ENCODE measurements at regions not wholly inside any gene's neighbourhood (a gene's known extent, or its start where the extent isn't known, plus 50 kb on each side); places are given as distances from the start of the nearest gene placed in this dataset.
"Not testable (repeated sequence)": the region's sequence is repeated elsewhere in the genome, so short reads cannot be mapped to it uniquely, and the experiment has no call there.

DNA sequence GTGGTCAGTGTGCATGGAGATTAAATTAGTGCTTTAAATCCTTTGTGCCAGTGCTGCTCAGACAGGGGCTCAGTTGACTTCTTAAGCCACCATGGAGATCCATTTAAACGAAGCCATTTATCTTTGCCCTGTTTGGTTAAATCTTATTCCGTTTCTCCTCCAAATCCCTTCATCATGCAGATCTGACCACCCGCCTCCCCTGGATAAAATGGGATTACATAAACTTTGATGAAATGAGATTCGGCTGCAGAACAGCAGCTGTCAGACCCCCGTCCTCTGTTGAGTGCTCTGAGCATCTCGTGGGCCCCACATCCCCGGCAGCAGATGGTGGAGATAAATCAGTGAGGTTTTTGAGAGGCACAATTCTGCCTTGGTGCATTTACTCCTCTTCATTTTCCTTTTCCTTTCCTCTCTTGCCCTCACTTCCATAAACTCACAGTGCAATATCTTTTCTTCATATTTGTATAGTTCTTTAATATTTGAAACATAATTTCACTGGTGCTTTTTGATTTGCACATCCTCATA is 84.4 kb upstream of the TWIST2 start:
- DNase-seq, result no peak

DNA sequence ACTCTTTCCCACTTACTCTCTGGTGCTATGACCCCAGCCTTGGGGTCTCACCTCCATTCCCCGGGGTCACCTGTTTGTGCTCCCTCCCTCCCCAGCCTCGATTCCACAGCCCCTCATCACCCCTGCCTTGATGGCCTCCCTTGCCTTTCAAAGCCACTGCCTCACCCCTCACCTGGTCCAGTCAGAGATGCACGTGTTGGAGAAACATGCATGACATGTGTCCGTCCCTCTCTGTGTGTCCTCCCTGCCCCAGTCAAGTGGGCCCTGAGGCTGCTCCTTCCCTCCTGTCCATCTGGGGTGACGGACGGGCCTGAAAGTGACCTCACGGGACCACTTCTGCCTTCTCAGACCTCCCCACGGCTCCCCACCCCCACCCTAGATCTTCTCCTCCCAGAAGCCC is 82.3 kb upstream of the TWIST2 start:
- no peak for DNase-seq

GRCh38 chr2:238771218-238771617 is 76.7 kb upstream of the TWIST2 start:
- DNase-seq, result no peak

DNA sequence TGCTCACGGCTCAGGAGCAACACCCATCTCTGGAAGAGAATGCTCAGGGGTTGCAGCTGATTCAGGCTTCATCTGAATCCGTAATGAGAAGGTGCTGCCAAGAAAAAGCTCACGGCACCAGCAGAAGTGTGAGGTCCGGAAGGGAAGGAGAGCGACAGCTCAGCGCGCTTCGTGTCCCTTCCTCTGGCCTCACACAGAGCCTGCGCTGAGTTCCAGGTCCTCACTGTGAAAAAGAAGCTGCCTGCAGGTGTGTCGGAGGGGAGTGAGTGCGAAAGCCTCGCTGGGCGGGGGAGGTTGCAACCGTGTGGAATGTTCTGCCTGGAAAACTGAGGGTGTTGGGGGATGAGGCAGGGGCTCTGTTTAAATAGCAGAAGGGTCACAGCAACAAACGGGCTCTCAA is 76.2 kb upstream of the TWIST2 start:
- DNase-seq, result no peak

DNA sequence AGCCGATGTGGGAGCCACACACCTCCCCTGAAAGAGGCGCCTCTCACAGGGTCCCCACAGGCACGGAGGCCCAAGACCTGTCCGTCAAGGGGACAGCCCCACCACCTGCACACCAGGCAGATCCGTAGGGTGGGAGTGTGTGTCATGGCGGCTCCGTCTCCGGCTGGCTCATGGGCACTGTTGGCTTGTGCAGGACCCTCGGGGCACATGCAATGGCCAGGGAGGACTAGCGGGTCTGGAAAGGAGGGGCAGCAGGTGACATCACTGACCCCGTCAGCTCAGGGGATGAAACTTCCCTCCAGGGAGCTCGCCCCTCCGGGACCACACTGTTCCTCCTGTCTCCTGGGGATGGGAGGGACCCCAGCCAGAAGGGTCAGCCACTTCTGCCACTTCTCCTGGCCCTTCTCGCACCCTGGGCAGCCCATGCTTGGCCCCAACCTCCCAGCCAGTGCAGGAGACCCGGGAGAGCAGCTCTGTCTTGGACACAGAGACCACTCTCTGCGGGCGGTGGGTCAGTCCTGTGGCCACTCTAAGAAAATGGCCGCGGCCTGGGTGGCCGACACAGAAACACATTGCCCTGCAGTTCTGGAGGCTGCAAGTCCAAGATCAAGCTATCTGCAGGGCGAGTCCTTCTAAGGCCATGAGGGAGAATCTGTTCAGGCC is 75.1 kb upstream of the TWIST2 start:
- no peak for DNase-seq

GRCh38 chr2:238773472-238773871 is 74.4 kb upstream of the TWIST2 start:
- no peak for DNase-seq

- DNase-seq, result no peak
These were observed 73.8 kb upstream of the TWIST2 start for GRCh38 chr2:238774071-238774470.

DNA sequence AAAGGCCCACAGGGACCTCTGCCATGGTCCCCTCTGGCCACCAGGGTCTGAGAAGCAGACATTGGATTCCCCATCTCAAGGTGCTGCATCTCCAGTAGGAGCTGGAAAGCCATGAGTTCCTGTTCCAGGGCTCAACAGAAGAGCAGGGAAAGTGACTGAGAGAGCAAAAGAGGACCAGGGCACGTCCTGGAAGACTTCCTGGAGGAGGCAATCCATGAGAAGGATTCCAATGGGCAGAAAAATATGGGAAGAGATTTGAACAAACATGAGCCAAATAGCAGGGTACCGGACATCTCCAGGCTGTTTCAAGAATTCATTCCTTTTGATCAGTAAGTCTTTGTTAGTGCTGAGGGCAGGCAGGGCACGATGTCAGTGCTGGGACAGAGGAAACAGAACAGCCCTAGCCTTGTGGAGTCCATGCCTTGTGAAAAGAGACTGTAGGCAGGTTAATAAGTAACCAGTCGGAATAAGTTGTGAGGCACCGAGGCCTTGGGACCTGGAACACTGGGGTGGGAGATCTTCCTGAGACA is 72.8 kb upstream of the TWIST2 start:
- DNase-seq, result no peak

DNA sequence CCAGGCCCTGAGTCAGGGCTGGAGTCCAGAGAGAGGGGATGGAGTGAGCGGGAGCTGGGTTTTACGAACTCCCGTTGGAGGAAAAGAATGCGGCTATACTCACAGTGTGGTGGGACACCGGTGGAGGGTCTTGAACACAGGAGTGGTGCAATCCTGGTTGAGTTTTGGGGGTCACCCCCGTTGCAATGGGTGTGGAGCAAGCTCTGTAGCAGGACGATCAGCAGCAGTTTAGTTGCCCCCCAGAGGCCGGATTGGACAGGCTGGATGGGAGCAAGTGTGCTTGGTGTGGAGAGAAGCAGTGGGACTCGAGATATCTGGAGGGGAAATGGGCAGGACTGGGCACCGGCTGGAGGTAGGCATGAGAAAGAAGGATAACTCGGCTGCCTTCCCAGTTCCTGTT is 72.3 kb upstream of the TWIST2 start:
- DNase-seq, result no peak

DNA sequence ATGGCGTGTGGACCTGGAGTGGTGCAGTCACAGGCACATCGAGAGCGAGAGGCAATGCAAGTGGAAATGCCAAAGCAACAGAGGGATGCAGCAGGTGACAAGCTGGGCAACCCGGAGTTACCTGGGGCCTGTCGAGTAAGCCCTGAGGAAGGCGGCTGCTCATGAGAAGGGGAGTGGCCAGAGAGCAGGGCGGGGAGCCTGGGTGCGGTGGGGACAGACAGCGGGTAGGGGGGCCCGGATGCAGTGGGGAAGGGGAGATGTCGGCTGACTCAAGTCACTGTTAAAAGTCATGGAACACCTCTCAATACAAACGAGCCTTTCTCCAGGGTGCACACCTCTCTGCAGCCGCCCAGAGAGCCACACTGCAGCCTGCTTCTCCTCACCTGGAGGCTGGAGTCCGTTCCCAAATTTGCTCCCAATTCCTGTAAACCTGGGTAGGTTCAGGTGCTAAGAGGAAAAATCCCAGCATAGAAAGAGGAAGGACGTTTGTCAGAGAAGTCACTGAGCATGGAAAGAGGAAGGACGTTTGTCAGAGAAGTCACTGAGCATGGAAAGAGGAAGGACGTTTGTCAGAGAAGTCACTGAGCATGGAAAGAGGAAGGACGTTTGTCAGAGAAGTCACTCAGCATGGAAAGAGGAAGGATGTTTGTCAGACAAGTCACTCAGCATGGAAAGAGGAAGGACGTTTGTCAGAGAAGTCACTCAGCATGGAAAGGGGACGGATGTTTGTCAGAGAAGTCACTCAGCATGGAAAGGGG is 71.7 kb upstream of the TWIST2 start:
- no peak for DNase-seq

DNA sequence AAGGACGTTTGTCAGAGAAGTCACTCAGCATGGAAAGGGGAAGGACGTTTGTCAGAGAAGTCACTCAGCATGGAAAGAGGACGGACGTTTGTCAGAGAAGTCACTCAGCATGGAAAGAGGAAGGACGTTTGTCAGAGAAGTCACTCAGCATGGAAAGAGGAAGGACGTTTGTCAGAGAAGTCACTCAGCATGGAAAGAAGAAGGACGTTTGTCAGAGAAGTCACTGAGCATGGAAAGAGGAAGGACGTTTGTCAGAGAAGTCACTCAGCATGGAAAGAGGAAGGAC is 71.2 kb upstream of the TWIST2 start:
- not testable (repeated sequence) for DNase-seq

GRCh38 chr2:238777369-238778067 is 70.4 kb upstream of the TWIST2 start:
- no peak for DNase-seq

DNA sequence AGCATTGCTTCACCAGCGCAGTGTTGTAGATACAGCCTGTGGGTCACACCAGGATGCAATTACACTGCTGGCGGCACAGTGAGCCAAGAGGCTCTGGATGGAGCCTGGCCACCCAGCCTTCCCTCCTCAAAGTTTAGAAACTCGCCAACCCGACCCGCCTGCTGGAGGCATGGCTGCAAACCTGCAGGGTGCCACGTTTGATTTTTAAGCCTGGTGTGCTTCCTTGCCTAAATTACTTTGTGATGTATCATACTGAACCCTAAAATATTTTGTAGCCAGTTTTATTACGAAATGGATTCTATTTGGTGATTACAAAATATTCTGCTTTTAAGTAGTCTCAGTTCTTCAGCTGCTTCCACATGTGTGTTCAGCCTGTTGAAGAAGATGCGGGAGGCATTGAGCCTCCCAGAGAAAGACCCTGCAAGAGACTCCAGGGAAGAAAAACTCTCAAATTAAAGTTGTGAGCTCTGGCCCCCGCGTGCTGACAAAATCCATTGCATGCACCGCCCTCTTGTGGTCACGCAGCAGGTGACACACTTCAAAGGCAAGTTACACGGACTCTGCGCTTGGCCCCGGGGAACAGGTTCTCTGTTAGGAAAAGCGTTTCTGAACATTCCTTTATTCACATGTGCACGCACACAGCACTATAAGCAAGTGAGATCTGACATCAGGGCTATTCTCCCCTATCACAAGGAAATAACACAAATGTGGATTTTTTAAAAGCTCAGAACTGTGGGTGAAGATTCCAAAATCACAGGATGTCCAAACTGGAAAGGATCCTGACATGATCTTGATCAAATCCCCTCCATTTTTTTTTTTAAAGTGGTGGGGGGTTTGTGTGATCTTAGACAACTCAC is 63.0 kb upstream of the TWIST2 start:
- peak; percentile 36 to 57 for DNase-seq

GRCh38 chr2:238785528-238785860 is 62.4 kb upstream of the TWIST2 start:
- no peak for DNase-seq

- no peak for DNase-seq
These were observed 61.5 kb upstream of the TWIST2 start for GRCh38 chr2:238786379-238786778.

DNA sequence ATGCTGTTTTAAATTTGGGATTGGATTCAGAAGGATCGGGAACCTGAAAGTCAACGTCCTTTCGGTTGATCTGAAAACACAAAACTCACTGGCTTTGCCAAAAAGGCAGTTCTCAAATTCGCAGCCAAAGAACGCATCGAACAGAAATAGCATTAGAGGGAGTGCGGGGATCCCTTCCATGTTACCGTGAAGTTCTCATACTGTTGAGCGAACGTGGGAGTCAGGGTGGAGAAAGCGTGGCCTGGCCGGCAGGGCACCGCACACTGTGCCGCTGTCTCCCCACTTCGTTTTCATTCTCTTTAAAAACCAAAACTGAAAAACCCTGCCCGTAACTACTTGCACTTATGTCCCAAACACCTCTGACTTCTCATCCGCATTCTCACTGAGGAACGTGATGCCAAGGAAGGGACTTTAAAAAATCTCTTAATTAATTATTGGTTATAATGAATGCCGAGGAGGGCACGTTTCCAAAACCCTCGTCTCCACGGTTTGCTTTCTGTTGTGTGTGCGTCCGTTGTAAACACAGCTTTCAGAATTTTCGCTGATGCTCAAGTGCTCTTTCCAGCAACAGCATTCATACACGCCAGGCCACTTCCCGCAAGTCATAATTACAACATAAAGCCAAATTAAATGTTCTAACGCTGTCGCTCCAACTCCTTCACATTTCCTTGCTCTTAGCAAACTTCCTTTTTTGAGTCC is 60.9 kb upstream of the TWIST2 start:
- DNase-seq, result no peak

GRCh38 chr2:238787501-238787900 is 60.4 kb upstream of the TWIST2 start:
- DNase-seq, result no peak

DNA sequence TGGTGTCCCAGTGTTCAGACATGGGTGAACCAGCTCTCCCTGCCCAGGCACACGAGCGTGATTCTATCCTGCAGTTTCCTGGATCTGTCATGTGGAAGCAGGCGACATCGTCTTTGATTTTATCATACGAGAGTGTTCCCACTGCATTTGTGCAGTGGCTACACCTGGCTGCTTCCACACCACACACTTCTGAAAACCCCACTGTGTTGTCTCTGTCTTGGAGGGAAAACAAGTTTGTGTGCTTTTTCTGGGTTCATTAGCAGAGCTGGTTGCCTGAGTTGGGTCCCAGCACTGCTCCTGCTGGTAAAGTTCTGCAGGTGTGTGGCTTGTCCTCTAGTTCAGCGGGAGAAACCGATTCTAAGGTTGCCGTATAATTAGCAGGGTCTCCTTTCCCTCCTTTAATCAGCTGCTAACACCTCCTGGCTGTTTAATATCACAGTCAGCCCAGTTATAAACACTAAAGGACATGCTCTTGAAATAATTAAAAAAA is 58.5 kb upstream of the TWIST2 start:
- DNase-seq, result no peak

- DNase-seq, result no peak
These were observed 57.6 kb upstream of the TWIST2 start for GRCh38 chr2:238790126-238790832.

DNA sequence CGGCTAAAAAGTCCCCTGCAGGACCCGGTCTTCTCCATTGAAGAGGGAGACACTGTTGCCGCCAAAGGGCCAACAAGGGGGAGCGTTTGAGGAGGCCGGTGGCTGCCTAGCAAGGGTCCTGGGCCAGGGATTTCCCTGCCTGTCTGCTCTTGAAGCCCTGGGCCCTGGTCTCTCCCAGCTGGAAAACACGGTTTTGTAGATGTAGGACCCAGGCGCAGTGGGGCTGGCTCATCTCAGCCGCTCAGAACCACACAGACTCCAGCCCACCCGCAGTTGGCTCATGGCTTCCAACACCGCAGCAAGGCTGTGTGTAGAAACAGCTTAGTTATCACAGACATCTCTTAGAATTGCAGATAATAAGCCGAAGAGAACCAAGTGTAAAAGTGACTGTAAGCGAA is 57.1 kb upstream of the TWIST2 start:
- no peak for DNase-seq

GRCh38 chr2:238791354-238791753 is 56.5 kb upstream of the TWIST2 start:
- DNase-seq, result no peak
